Astrocyte (in vitro differentiated cells and primary cell): ENCODE measurements at regions not wholly inside any gene's neighbourhood (a gene's known extent, or its start where the extent isn't known, plus 50 kb on each side); places are given as distances from the start of the nearest gene placed in this dataset.
A peak's percentile ranks its signal among the peaks of the same experiment; 100 is the strongest.

Source experiments
- DNase-seq: peaks from one replicate; pipeline ENCODE4 v3.0.0-alpha.2; 2010; ENCODE audit warnings: low read depth
- FAIRE-seq: peaks from 2 replicates; lab custom pipeline; 2011; peaks lifted over from hg19 to GRCh38; lab: Jason Lieb, UNC
- H2AFZ ChIP-seq: 2 replicates; pipeline ENCODE4 v1.6.0; 2012; ENCODE audit warnings: low read depth, low read length, inconsistent platforms
- H3K27ac ChIP-seq: 2 replicates; pipeline ENCODE4 v1.5.1; 2011; ENCODE audit warnings: low read depth, low read length, inconsistent platforms
- H3K27me3 ChIP-seq: 2 replicates; pipeline ENCODE4 v1.6.0; 2011; ENCODE audit warnings: low read length, inconsistent platforms; ENCODE audit not compliant: insufficient read depth
- H3K36me3 ChIP-seq: 2 replicates; pipeline ENCODE4 v1.5.1; 2011; ENCODE audit warnings: low read length, inconsistent platforms; ENCODE audit not compliant: insufficient read depth
- H3K4me1 ChIP-seq: 2 replicates; pipeline ENCODE4 v1.5.1; 2011; ENCODE audit warnings: low read length, inconsistent platforms; ENCODE audit not compliant: insufficient read depth
- H3K4me2 ChIP-seq: 2 replicates; pipeline ENCODE4 v1.6.0; 2012; ENCODE audit warnings: low read length, inconsistent platforms
- H3K4me3 ChIP-seq: 2 replicates; pipeline ENCODE4 v1.5.1; 2011; ENCODE audit warnings: low read depth, mild to moderate bottlenecking, low read length, inconsistent platforms; ENCODE audit not compliant: insufficient read depth
- H3K79me2 ChIP-seq: 2 replicates; pipeline ENCODE4 v1.6.0; 2012; ENCODE audit warnings: mild to moderate bottlenecking, low read length, inconsistent platforms; ENCODE audit not compliant: insufficient read depth
- H3K9ac ChIP-seq: 2 replicates; pipeline ENCODE4 v1.6.0; 2012; ENCODE audit warnings: mild to moderate bottlenecking, low read length, inconsistent platforms
- H3K9me3 ChIP-seq: 2 replicates; pipeline ENCODE4 v1.5.1; 2012; ENCODE audit warnings: low read depth, mild to moderate bottlenecking, low read length, inconsistent platforms; ENCODE audit not compliant: insufficient read depth
- H4K20me1 ChIP-seq: 2 replicates; pipeline ENCODE4 v1.6.0; 2012; ENCODE audit warnings: low read length, inconsistent platforms; ENCODE audit not compliant: insufficient read depth
- H3K27ac Mint-ChIP-seq: one replicate; pipeline ENCODE4 v1.8.0; 2021; ENCODE audit warnings: mild to moderate bottlenecking, mixed read lengths; ENCODE audit not compliant: unreplicated experiment
- H3K27me3 Mint-ChIP-seq: one replicate; pipeline ENCODE4 v1.8.0; 2021; ENCODE audit warnings: low read depth, mixed read lengths; ENCODE audit not compliant: unreplicated experiment
- H3K36me3 Mint-ChIP-seq: one replicate; pipeline ENCODE4 v1.8.0; 2021; ENCODE audit warnings: low read depth, mixed read lengths; ENCODE audit not compliant: unreplicated experiment
- H3K4me1 Mint-ChIP-seq: one replicate; pipeline ENCODE4 v1.8.0; 2021; ENCODE audit warnings: low read depth, mixed read lengths; ENCODE audit not compliant: unreplicated experiment
- H3K4me3 Mint-ChIP-seq: one replicate; pipeline ENCODE4 v1.8.0; 2021; ENCODE audit warnings: mild to moderate bottlenecking, moderate library complexity, mixed read lengths; ENCODE audit not compliant: unreplicated experiment
- H3K9me3 Mint-ChIP-seq: one replicate; pipeline ENCODE4 v1.8.0; 2021; ENCODE audit warnings: mild to moderate bottlenecking, mixed read lengths; ENCODE audit not compliant: unreplicated experiment
- EZH2 ChIP-seq: IDR thresholded peaks from 2 replicates; pipeline ENCODE4 v1.6.1; 2012; ENCODE audit warnings: mild to moderate bottlenecking, low read length, inconsistent platforms; ENCODE audit not compliant: insufficient read depth
- TF ChIP-seq, protein P1 (sequence below): IDR thresholded peaks from 2 replicates; pipeline ENCODE4 v1.5.1; 2011; ENCODE audit warnings: low read depth, mild to moderate bottlenecking, inconsistent platforms, low read length, moderate library complexity; ENCODE audit not compliant: insufficient read depth

DNA sequence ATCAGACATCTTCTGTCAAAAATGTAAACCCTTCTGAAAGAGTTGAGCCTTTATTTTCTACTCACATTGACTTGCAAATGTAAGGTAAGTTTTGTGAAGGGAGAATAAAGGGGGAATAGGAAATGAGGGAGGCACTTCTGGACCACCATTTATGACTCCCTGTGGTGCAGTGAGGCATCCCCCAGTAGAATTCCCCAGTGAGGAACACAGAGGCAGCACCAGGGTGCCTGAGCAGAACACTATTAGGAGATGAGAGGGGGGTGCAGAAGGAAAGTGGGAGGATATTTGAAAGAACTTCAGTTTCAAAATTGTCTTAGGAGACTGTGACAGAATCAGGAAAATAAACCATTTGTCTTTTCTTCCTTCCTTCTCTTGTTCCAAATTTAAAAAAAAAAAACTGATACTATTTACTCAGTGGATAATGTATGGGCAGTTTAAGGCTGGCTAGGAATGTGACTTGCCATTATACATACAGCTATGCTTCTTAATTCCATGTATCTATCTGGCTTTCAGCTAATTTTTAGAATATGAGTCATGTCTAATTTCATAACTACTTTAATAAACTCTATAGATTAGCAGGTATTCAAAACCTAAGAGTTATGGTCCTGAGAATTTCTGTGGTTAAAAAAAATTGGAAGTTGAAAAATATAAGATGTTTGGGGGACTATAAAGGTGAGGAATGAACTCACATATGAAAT lies 478.1 kb upstream of the CHAC2 start:
- Histone ChIP-seq H3K79me2 (no peaks in the 10 kb centered on the region), H3K4me1 (no peaks in the 10 kb centered on the region), H4K20me1 (no peaks in the 10 kb centered on the region), H3K27ac (no peak overlapping the region), H3K9ac (no peak overlapping the region), H3K4me2 (no peak overlapping the region), H2AFZ (no peak overlapping the region), H3K4me3 (no peak overlapping the region), H3K36me3 (no peaks in the 10 kb centered on the region), H3K27me3 (no peaks in the 10 kb centered on the region), H3K9me3 (no peaks in the 10 kb centered on the region)
- Mint-ChIP-seq H3K4me3 (no peak overlapping the region), H3K27me3 (no peaks in the 10 kb centered on the region), H3K36me3 (no peaks in the 10 kb centered on the region), H3K27ac (no peak overlapping the region), H3K9me3 (no peaks in the 10 kb centered on the region), H3K4me1 (no peaks in the 10 kb centered on the region)
- DNase-seq (no peak), FAIRE-seq (no peak)
- no peak for TF ChIP-seq EZH2
- TF ChIP-seq, protein P1, sequence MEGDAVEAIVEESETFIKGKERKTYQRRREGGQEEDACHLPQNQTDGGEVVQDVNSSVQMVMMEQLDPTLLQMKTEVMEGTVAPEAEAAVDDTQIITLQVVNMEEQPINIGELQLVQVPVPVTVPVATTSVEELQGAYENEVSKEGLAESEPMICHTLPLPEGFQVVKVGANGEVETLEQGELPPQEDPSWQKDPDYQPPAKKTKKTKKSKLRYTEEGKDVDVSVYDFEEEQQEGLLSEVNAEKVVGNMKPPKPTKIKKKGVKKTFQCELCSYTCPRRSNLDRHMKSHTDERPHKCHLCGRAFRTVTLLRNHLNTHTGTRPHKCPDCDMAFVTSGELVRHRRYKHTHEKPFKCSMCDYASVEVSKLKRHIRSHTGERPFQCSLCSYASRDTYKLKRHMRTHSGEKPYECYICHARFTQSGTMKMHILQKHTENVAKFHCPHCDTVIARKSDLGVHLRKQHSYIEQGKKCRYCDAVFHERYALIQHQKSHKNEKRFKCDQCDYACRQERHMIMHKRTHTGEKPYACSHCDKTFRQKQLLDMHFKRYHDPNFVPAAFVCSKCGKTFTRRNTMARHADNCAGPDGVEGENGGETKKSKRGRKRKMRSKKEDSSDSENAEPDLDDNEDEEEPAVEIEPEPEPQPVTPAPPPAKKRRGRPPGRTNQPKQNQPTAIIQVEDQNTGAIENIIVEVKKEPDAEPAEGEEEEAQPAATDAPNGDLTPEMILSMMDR = no peak

DNA sequence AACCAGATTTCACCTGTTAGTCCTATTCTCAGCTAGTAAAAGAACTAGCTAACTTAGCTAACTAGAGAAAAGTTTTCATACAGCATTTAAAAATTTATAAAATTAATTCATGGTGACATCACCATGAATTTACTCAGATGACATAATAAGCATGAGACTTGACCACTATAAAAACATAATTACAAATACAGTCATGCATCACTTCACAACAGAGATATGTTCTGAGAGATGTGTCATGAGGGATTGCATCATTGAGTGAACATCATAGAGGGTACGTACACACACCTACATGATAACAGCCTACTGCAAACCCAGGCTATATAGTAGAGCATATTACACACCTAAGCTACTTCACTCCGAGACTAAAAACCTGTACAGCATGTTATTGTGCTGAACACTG lies 481.3 kb upstream of the CHAC2 start:
- no peaks in the 10 kb centered on the region for H3K36me3 Mint-ChIP-seq
- no peaks in the 10 kb centered on the region for H3K27me3 Mint-ChIP-seq
- no peaks in the 10 kb centered on the region for H3K9me3 ChIP-seq
- no peak overlapping the region for H3K27ac Mint-ChIP-seq
- no peak overlapping the region for H3K9ac ChIP-seq
- no peaks in the 10 kb centered on the region for H3K27me3 ChIP-seq
- DNase-seq (peak; percentile 28), FAIRE-seq (no peak)
- H4K20me1 ChIP-seq = no peaks in the 10 kb centered on the region
- no peaks in the 10 kb centered on the region for H3K36me3 ChIP-seq
- no peak overlapping the region for H3K27ac ChIP-seq
- H2AFZ ChIP-seq = no peak overlapping the region
- TF ChIP-seq, protein P1 = no peak
- TF ChIP-seq EZH2 = no peak
- H3K4me3 Mint-ChIP-seq = no peak overlapping the region
- H3K79me2 ChIP-seq = no peaks in the 10 kb centered on the region
- no peak overlapping the region for H3K4me3 ChIP-seq
- H3K4me1 ChIP-seq = no peaks in the 10 kb centered on the region
- no peak overlapping the region for H3K4me2 ChIP-seq
- H3K4me1 Mint-ChIP-seq = no peaks in the 10 kb centered on the region
- H3K9me3 Mint-ChIP-seq = no peaks in the 10 kb centered on the region

DNA sequence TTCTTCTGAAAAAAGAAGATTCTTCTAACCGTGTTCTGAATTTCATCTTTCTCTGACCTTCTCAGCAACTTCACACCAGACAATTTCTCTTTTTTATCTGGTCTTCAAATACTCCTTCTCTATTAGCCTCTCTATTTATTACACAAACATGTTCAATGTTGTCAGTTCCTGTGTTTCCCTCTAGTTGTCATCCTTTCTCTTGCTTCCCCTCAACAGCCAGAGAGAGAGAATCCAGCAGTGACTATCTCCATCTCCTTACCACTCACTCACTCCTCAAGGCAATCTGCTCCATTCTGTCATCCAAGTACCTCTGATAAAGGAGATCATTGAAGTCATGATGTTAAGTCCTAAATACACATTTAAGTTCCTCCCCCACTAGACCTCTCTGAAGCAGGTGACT lies 491.9 kb upstream of the CHAC2 start:
- no peaks in the 10 kb centered on the region for H3K79me2 ChIP-seq
- Mint-ChIP-seq H3K27me3 (no peaks in the 10 kb centered on the region), H3K36me3 (no peaks in the 10 kb centered on the region), H3K4me3 (no peak overlapping the region), H3K9me3 (no peaks in the 10 kb centered on the region), H3K27ac (no peak overlapping the region), H3K4me1 (no peaks in the 10 kb centered on the region)
- FAIRE-seq = no peak
- H2AFZ ChIP-seq = no peak overlapping the region
- no peaks in the 10 kb centered on the region for H3K4me1 ChIP-seq
- H3K27ac ChIP-seq = no peak overlapping the region
- H3K4me2 ChIP-seq = no peak overlapping the region
- no peak for TF ChIP-seq EZH2
- TF ChIP-seq, protein P1 = no peak
- no peaks in the 10 kb centered on the region for H3K9me3 ChIP-seq
- H3K27me3 ChIP-seq = no peaks in the 10 kb centered on the region
- no peak overlapping the region for H3K9ac ChIP-seq
- no peaks in the 10 kb centered on the region for H4K20me1 ChIP-seq
- H3K4me3 ChIP-seq = no peak overlapping the region
- DNase-seq = no peak
- no peaks in the 10 kb centered on the region for H3K36me3 ChIP-seq
